ENCODE measurements at regions not wholly inside any gene's neighbourhood (a gene's known extent, or its start where the extent isn't known, plus 50 kb on each side); places are given as distances from the start of the nearest gene placed in this dataset.

DNA sequence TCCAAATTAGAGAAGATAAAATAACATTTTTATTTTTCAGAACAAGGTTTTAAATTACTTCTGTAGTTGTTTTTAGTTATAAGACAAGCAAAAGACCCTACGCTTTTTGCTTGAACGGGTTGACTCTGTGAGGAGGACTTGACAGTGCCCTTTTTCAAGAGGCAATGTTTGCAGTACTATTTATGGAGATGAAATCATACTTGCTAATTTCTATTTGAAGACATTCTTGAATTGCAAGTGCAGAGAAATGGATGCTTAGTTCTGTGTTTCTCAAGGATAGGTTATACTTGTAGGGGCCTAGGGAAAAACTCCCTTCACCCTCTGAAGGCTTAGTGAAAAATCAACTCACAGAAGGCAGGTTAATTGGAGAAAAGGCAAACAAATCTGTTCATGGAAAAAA is 1229.5 kb downstream of the REEP3 start:
- DNase-seq (ENCODE audit: low read depth) (no peak), FAIRE-seq (no peak)
- no peaks in the 10 kb centered on the region for H3K36me3 ChIP-seq (ENCODE audit: control insufficient read depth, insufficient read depth, low read length)
- no peak overlapping the region for H3K4me3 ChIP-seq (ENCODE audit: low read depth, low read length)
- no peaks in the 10 kb centered on the region for H3K27me3 ChIP-seq (ENCODE audit: control insufficient read depth, insufficient read depth, low read length)
- TF ChIP-seq, protein P1, sequence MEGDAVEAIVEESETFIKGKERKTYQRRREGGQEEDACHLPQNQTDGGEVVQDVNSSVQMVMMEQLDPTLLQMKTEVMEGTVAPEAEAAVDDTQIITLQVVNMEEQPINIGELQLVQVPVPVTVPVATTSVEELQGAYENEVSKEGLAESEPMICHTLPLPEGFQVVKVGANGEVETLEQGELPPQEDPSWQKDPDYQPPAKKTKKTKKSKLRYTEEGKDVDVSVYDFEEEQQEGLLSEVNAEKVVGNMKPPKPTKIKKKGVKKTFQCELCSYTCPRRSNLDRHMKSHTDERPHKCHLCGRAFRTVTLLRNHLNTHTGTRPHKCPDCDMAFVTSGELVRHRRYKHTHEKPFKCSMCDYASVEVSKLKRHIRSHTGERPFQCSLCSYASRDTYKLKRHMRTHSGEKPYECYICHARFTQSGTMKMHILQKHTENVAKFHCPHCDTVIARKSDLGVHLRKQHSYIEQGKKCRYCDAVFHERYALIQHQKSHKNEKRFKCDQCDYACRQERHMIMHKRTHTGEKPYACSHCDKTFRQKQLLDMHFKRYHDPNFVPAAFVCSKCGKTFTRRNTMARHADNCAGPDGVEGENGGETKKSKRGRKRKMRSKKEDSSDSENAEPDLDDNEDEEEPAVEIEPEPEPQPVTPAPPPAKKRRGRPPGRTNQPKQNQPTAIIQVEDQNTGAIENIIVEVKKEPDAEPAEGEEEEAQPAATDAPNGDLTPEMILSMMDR (IDR thresholded peaks at IDR 0.05; ENCODE audit: insufficient read depth, low read length, severe bottlenecking): no peak

DNA sequence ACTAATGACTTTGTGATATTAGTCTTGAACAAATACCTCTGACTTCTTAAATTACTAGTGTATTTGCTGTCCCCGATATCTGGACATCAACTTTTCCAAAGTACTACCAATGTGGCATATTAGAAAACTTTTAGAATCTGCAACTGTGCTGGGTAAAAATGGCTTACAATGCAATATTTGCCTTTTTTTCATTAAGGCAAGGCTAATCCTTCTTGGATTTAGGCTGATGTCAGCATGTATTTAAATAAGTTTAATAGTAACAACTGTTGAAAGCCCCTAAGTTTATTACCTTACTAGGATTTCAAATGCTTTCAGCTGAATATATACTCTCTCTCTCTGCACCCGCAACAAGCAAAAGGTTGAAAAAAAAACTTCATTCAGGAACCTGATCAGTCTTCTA is 1232.3 kb downstream of the REEP3 start:
- no peak for DNase-seq (ENCODE audit: low read depth)

DNA sequence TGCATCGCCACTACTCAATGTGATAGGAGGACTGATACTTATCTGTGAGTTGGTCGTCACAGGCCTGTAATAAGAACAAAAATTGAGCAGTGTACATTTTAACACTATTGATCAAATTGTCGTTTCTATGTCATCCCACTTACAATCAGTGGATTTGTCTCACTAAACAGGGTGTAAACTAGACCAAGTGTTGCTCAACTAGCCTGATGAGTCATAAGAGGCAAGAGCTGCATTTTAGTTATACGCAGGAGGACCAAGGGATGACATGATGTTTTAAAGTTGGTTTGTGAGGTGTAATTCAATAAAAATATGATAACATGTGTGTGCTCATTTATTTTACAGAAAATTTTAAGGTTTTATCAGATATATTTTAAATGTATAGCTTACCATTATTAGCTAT is 1239.2 kb downstream of the REEP3 start:
- FAIRE-seq (no peak), DNase-seq (ENCODE audit: low read depth) (peak; percentile 54)
- Histone ChIP-seq H3K4me3 (ENCODE audit: low read depth, low read length) (no peak overlapping the region), H3K27me3 (ENCODE audit: control insufficient read depth, insufficient read depth, low read length) (no peaks in the 10 kb centered on the region), H3K36me3 (ENCODE audit: control insufficient read depth, insufficient read depth, low read length) (no peaks in the 10 kb centered on the region)
- TF ChIP-seq, protein P1 (IDR thresholded peaks at IDR 0.05; ENCODE audit: insufficient read depth, low read length, severe bottlenecking): no peak

More for the DNA sequence above, 1232.3 kb downstream of the REEP3 start:
- no peak for FAIRE-seq
- H3K4me3 ChIP-seq (ENCODE audit: low read depth, low read length): no peak overlapping the region
- TF ChIP-seq, protein P1 (IDR thresholded peaks at IDR 0.05; ENCODE audit: insufficient read depth, low read length, severe bottlenecking): no peak
- no peaks in the 10 kb centered on the region for H3K36me3 ChIP-seq (ENCODE audit: control insufficient read depth, insufficient read depth, low read length)
- H3K27me3 ChIP-seq (ENCODE audit: control insufficient read depth, insufficient read depth, low read length): no peaks in the 10 kb centered on the region

DNA sequence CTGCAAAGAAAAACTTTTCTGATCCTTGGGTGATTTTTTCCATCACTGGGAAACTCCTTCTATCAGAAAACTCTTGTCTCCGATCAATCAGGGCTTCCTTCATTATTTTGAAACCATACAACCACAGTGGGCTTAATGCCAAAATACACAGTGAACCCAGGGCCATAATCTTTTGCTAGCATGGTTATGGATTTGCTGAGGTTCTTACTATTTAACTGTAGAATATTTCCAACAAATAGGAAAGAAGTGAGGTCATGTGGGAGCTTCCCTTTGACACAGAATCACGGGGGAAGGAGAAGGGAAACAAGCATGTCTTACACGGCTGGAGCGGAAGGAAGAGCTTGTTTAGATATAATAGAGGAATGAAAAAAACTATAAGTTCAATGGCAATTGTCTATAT is 1241.7 kb downstream of the REEP3 start:
- Histone ChIP-seq H3K36me3 (ENCODE audit: control insufficient read depth, insufficient read depth, low read length) (no peaks in the 10 kb centered on the region), H3K4me3 (ENCODE audit: low read depth, low read length) (no peak overlapping the region), H3K27me3 (ENCODE audit: control insufficient read depth, insufficient read depth, low read length) (no peaks in the 10 kb centered on the region)
- FAIRE-seq (no peak), DNase-seq (ENCODE audit: low read depth) (no peak)
- TF ChIP-seq, protein P1 (IDR thresholded peaks at IDR 0.05; ENCODE audit: insufficient read depth, low read length, severe bottlenecking): no peak

DNA sequence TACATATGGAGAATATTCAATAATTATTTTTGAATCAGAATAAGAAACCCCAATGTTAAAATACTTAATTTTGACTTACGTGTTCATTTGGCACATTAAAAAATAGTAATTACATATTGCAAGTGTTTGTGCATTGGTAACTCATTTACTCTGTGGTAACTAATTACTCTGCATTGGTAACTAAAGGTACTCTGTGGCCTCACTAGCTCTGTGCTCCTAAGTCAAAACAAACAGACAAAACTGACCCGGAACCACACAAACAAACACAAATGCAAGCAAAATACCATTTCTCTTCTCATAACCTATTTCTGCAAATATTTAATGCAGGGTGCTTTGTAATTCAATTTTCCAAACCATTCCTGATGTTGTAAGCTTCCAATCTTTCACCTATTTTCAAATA is 1244.3 kb downstream of the REEP3 start:
- no peak for FAIRE-seq
- TF ChIP-seq, protein P1 (IDR thresholded peaks at IDR 0.05; ENCODE audit: insufficient read depth, low read length, severe bottlenecking): no peak
- Histone ChIP-seq H3K4me3 (ENCODE audit: low read depth, low read length) (no peak overlapping the region), H3K36me3 (ENCODE audit: control insufficient read depth, insufficient read depth, low read length) (no peaks in the 10 kb centered on the region), H3K27me3 (ENCODE audit: control insufficient read depth, insufficient read depth, low read length) (no peaks in the 10 kb centered on the region)
- DNase-seq (ENCODE audit: low read depth): no peak

DNA sequence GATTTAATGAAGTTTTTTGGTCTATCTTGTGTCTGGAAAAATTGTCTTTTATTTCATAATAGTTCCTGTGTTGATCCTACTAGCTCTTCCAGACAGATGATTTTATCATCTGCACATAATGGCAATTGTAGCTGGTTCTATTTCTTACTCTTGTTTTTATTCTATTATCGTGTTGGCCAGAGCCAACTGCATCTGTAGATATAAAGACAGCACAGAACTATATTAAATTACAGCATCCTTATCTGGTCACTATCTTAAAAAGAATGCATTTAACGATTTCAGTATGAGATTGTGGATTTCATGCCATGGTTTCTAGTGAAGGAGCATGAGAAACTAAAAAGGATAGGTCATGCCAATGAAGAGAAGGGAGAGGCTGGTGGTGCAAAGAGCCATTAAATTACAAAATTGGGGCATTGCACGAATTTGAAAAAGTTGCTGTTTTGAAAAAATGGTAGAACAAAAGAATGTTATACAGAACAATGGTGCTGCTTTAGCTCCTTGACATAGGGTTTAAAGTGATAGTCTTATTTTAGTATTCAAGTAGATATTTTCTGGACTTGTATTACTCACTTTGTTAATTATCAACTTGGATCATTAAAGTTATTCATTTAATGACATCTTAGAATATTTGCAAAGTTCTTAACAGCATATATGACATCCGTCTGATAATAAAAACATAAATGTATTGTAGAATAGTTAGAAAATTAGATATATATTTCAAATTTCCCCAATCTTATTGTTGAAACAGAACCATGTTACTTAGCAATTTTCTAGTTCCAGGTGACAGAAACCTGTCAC is 1250.3 kb downstream of the REEP3 start:
- no peak for DNase-seq (ENCODE audit: low read depth)
- TF ChIP-seq, protein P1 (IDR thresholded peaks at IDR 0.05; ENCODE audit: insufficient read depth, low read length, severe bottlenecking): no peak
- Histone ChIP-seq H3K27me3 (ENCODE audit: control insufficient read depth, insufficient read depth, low read length) (no peaks in the 10 kb centered on the region), H3K36me3 (ENCODE audit: control insufficient read depth, insufficient read depth, low read length) (no peaks in the 10 kb centered on the region), H3K4me3 (ENCODE audit: low read depth, low read length) (no peak overlapping the region)
- no peak for FAIRE-seq

Measured in bronchial epithelial cell (primary cell).